ENCODE measurements at regions not wholly inside any gene's neighbourhood (a gene's known extent, or its start where the extent isn't known, plus 50 kb on each side); places are given as distances from the start of the nearest gene placed in this dataset.

DNA sequence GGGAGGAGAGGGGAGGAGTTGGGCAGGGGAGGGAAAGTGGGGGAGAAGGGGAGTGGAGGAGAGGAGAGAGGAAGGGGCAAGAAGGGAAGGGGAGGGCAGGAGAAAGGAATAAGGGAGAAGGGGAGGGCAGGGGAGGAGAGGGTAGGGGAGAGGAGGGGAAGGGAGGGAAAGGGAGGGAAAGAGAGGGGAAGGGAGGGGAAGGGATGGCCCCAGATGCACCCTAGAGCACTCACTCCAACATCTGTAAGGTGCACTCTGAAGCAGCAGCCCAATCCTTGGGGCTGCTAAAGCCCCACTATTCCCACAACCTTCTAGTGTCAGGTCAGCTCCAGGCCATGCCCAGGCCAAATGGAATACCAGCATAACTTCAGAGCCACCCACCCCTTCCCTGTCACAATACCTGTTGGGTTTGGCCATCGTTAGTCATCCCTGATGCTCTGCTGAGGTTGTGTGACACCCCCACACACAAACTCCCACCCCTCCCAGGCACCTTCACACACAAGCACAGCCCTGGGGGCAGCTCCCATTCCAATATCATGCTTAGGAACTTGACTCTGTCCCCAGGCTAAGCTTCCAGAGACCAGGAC lies 55.7 kb upstream of the PKDCC start:
- TF ChIP-seq YY1 (IDR thresholded peaks at IDR 0.05; ENCODE audit: insufficient read depth, insufficient read length) (no peak), ZNF274 (IDR thresholded peaks at IDR 0.05; ENCODE audit: low read depth, low read length) (no peak), SUZ12 (IDR thresholded peaks at IDR 0.05; ENCODE audit: extremely low read depth, insufficient read depth, insufficient read length) (no peak)

Measured in NT2/D1 (cell line).